B cell (primary cell): ENCODE measurements at regions not wholly inside any gene's neighbourhood (a gene's known extent, or its start where the extent isn't known, plus 50 kb on each side); places are given as distances from the start of the nearest gene placed in this dataset.

Source experiments
- EZH2 ChIP-seq: IDR thresholded peaks from 2 replicates; pipeline ENCODE4 v1.6.1; 2012; ENCODE audit warnings: borderline replicate concordance, low read depth, mild to moderate bottlenecking, moderate library complexity, low read length; ENCODE audit not compliant: insufficient read depth, poor library complexity, severe bottlenecking
- TF ChIP-seq, protein P1 (sequence below): fragments of 200-600 bp; IDR thresholded peaks from one replicate; pipeline ENCODE4 v1.8.0; 2022; ENCODE audit warnings: antibody characterized with exemption, mild to moderate bottlenecking

GRCh38 chr1:221804303-221804702, 62.4 kb upstream of the DUSP10 start:
- TF ChIP-seq, protein P1, sequence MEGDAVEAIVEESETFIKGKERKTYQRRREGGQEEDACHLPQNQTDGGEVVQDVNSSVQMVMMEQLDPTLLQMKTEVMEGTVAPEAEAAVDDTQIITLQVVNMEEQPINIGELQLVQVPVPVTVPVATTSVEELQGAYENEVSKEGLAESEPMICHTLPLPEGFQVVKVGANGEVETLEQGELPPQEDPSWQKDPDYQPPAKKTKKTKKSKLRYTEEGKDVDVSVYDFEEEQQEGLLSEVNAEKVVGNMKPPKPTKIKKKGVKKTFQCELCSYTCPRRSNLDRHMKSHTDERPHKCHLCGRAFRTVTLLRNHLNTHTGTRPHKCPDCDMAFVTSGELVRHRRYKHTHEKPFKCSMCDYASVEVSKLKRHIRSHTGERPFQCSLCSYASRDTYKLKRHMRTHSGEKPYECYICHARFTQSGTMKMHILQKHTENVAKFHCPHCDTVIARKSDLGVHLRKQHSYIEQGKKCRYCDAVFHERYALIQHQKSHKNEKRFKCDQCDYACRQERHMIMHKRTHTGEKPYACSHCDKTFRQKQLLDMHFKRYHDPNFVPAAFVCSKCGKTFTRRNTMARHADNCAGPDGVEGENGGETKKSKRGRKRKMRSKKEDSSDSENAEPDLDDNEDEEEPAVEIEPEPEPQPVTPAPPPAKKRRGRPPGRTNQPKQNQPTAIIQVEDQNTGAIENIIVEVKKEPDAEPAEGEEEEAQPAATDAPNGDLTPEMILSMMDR, result no peak
- TF ChIP-seq EZH2, result no peak
